ENCODE measurements at regions not wholly inside any gene's neighbourhood (a gene's known extent, or its start where the extent isn't known, plus 50 kb on each side); places are given as distances from the start of the nearest gene placed in this dataset.

GRCh38 chr14:83372271-83372670 is 1838.6 kb upstream of the SEL1L start:
- DNase-seq, result no peak

GRCh38 chr14:83379436-83379835 is 1845.8 kb upstream of the SEL1L start:
- no peak for DNase-seq

- no peak for DNase-seq
Observed at GRCh38 chr14:83384253-83384652, 1850.6 kb upstream of the SEL1L start.

GRCh38 chr14:83395321-83395720 is 1861.7 kb upstream of the SEL1L start:
- no peak for DNase-seq

- DNase-seq, result no peak
Observed at GRCh38 chr14:83416476-83416875, 1882.8 kb upstream of the SEL1L start.

- DNase-seq, result no peak
Observed at GRCh38 chr14:83419420-83419819, 1885.8 kb upstream of the SEL1L start.

GRCh38 chr14:83421711-83422110 is 1888.1 kb upstream of the SEL1L start:
- DNase-seq, result no peak

- DNase-seq, result no peak
Observed at GRCh38 chr14:83425138-83425537, 1891.5 kb upstream of the SEL1L start.

GRCh38 chr14:83425706-83426105 is 1892.1 kb upstream of the SEL1L start:
- DNase-seq, result no peak

GRCh38 chr14:83433618-83434017 is 1900.0 kb upstream of the SEL1L start:
- no peak for DNase-seq

- no peak for DNase-seq
Observed at GRCh38 chr14:83441801-83442200, 1908.1 kb upstream of the SEL1L start.

- DNase-seq, result no peak
Observed at GRCh38 chr14:83455561-83455960, 1921.9 kb upstream of the SEL1L start.

- no peak for DNase-seq
Observed at GRCh38 chr14:83461521-83461920, 1927.9 kb upstream of the SEL1L start.

GRCh38 chr14:83462759-83463158 is 1929.1 kb upstream of the SEL1L start:
- no peak for DNase-seq

- peak; percentile 30 for DNase-seq
Observed at GRCh38 chr14:83463500-83464098, 1929.9 kb upstream of the SEL1L start.

GRCh38 chr14:83467811-83468210 is 1934.2 kb upstream of the SEL1L start:
- no peak for DNase-seq

- DNase-seq, result no peak
Observed at GRCh38 chr14:83470466-83470865, 1936.8 kb upstream of the SEL1L start.

- no peak for DNase-seq
Observed at GRCh38 chr14:83470959-83471695, 1937.5 kb upstream of the SEL1L start.

- DNase-seq, result no peak
Observed at GRCh38 chr14:83473416-83474235, 1940.0 kb upstream of the SEL1L start.

- DNase-seq, result no peak
Observed at GRCh38 chr14:83478741-83479140, 1945.1 kb upstream of the SEL1L start.

GRCh38 chr14:83483063-83483462 is 1949.4 kb upstream of the SEL1L start:
- no peak for DNase-seq

- no peak for DNase-seq
Observed at GRCh38 chr14:83485591-83485990, 1951.9 kb upstream of the SEL1L start.

GRCh38 chr14:83491091-83491490 is 1957.4 kb upstream of the SEL1L start:
- no peak for DNase-seq

- no peak for DNase-seq
Observed at GRCh38 chr14:83520837-83521236, 1987.2 kb upstream of the SEL1L start.

Data from stimulated activated CD8-positive, alpha-beta memory T cell treated with anti-CD3 and anti-CD28 coated beads, Interleukin-4, amount 100 ng/mL, for 48 hours (primary cell).